GM18867 (cell line): ENCODE measurements at regions not wholly inside any gene's neighbourhood (a gene's known extent, or its start where the extent isn't known, plus 50 kb on each side); places are given as distances from the start of the nearest gene placed in this dataset.

ENCODE experiments used
- ATAC-seq: cut with Tn5 transposase; IDR thresholded peaks from one replicate; pipeline ENCODE4 v1.9.1; 2021; ENCODE audit warnings: mild to moderate bottlenecking, moderate library complexity; ENCODE audit not compliant: unreplicated experiment

DNA sequence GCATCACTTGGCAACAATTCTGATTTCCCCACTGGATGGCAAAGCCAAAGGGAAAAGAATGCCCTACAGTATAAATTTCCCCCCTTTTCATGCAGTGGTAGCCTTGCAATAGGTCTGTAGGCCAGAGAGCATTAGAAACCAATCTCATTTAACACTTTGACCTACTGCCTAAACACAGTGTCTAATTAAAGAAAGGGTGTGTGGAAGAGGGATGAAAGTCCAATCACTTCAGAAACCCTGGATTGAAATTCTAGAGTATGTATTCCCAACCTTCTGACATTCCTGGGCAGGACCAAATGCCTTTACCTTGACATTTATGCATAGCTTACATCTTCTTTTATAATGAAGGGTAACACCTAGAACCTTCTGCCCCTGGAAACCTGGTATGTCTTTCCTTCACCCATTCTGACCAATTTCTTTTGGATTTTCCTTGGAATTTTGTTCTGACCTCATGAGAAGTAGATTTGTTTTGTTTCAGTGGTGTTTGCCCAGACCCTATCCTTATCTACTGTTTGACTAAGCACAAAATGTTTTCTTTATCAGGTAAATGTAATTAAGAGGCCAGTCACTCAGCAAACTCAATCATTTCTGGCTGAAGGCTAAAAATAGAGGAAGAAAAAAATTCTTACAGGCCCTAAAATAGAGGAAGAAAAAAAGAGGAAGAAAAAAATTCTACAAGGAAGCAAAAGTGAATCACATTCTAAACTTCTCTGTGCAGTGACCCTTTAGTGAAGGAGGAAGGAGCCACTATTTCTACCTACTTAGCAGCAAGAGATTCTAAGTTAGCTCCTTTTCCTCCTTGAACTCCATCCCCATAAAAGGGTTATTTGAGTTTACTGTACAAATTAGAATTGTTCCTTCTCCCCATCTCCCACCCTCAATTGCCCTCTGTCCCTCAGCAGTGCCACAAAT lies 129.5 kb upstream of the DSCAM start:
- ATAC-seq, result no peak

DNA sequence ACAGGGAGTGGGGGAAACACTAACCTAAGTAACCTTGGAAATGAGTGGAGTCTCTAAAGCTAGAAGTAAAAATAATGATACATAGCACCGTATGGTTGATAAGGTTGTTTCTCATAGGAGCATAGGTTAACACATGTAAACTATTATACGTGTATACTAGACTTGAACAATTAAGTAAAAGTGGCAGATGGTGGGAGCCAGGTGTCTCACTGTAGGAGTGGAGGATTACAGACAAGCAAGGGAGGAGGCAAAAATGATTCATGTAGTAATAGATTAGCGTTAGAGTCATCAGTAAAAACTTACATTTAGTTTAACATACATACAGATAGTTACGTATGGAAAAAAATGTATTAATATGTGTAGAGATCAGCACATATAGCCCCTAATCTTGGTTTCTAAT lies 138.4 kb upstream of the DSCAM start:
- ATAC-seq, result no peak

DNA sequence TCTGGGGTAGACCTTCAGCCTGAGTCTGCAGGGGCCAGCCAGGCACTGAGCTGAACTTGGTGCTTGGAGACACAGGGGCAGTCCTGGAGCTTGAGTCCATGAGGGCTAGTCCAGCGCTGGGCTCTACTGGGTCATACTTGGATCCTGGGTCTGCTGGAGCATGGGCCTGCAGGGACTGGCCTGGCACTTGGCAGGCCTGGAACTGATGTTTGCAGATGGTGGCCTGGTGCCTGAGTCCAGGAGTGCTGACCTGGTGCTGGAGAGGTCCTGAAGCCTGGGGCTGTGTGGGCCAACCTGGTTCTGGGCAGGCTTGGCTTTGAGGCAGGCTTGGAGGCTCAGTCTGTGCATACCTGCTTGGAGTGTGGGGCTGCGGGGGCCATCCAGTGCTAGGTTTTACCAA lies 143.4 kb upstream of the DSCAM start:
- ATAC-seq, result no peak

DNA sequence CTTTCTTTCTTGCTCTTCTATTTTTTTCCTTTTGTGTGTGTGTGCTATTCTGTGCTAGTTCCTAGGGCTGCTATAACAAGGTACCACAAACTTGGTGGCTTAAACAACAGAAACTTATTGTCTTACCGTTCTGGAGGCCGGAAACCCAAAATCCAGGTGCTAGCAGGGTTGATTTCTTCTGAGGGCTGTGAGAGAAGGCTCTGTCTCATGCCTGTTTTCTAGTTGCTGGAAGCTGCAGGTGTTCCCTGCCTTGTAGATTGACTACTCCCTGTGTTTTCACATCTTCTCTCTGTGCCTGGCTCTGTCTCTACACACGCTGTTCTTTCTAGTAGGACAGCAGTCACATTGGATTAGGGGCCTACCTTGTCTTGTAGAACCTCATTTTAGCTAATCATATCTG lies 150.9 kb upstream of the DSCAM start:
- ATAC-seq, result no peak

DNA sequence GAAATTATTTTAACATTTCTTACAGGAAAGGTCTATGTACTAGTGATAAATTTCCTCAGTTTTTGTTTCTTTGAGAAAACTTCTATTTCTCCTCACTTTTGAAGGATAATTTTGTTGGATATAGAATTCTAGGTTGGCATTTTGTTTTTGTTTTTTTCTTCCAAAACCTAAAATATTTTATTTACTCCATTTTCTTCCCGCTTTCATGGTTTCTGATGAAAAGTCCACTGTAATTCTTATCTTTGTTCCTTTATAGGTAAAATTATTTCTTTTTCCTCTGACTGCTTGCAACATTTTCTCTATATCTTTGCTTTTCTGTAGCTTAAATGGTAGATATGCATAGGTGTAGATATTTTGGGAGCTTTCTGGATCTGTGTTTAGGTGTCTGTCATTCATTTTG lies 153.9 kb upstream of the DSCAM start:
- no peak for ATAC-seq

DNA sequence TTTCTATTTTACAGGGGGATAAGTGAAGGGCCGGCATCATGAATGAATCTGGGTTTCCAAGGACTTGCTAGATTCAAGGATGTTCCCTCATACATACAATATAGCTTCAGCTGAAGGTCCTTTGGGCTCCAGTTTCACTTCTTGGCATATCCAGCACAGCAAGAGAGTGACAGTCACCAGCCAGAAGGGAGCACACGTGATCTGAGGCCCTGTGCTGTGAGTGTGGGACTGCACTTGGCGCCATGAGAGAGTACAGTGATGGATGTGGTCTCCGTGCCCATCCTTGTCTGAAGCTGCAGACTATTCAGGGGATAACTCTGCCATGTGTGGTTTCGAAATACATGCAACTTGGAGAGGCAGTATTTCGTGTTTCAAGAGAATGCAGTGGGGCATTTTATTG lies 159.7 kb upstream of the DSCAM start:
- ATAC-seq, result no peak

GRCh38 chr21:41008351-41008750 lies 159.6 kb upstream of the BACE2 start:
- no peak for ATAC-seq

DNA sequence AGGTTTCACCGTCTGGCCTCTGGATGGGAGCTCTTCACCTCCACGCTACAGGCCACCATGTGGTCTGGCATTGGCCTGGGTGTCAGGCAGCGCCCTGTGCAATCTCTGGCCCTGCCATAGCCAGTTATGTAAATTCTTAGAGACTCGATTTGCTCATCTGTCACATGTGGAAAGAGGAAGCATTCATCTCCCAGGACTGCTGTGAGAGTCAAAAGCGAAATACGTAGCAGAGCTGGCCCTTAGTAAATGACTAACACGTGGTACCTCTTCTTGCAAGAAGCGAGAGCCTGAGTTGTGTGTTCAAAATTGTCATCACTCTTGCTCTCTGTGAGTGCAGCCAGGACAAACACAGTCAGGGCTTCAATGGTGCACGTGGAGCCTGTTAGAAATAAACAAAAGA lies 159.0 kb upstream of the BACE2 start:
- no peak for ATAC-seq

DNA sequence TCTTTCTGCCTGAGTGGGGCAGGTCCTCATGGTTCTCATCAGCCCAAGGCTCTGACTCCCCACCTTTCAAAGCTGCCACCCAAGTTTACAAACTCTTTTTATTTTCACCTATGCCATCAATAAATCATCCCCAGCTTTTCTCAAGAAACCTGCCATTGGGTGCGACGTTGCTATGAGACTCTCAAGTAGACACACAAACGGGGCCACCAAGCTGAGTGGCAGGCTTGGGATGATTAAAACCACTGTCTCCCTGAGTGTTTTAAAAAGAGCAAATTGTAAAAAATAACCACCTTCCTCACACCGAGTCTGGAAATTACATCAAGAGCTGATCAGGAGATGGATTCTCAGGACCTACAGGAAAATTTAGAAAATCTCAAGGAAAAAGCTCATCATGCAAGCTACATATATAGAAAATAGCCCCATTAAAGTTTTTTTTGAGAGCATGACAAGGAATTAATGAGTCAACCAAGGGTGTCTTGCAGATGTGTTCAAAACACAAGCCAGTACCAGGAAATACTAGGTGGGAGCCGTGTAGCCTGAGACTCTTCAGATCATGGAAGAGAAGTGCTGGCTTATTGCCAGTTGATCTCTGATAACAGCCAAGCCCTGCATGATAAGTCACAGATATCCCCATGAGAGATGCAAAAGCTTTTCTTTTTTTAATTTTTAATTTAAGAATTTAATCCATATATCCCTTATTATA lies 158.4 kb upstream of the BACE2 start:
- no peak for ATAC-seq

- ATAC-seq, result no peak
Observed at GRCh38 chr21:41010101-41010435, 157.9 kb upstream of the BACE2 start.

DNA sequence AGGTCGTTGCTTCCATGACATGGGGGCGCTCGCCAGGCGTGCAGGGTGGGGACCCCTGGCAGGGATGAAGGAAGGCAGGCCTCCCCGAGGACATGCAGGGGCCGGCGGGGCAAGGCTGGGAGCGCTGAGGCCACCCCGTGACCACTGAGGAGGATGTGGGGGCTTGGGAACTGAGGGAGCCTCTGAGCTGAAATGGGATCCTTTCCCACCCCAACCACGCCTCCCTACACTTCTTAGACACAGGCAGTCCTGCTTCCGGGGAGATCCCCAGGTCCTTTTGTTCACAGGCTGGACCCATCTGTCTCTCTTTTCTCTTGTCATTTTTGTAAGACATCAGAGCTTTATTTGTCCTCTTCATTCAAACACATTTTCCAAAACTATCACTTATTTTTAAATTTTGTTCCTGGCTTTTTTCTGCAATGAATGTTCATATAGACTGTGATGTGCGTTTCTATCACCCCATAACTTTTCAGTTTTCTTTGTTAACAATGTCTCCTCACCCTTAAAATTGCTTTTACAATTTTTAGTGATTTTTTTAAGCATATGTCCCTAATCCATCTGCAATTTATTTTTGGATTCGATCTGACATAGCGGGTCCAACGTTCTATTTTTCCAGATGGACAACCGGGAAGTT lies 156.7 kb upstream of the BACE2 start:
- ATAC-seq, result no peak

GRCh38 chr21:41011951-41012366 lies 156.0 kb upstream of the BACE2 start:
- ATAC-seq, result no peak

DNA sequence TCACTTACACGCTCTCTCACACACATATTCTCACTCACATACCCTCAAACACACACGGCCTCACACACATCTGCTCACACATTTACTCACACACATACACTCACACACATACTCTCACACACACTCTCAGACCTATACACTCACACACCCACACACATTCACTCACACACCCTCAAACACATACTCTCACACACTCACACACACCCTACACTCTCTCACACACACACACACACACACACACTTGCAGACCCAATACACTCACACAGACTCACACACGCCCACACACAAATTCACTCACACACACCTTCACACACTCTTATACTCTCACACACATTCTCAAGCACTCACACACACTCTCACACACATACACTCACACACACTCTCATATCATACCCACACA lies 155.5 kb upstream of the BACE2 start:
- no peak for ATAC-seq

- ATAC-seq, result no peak
Observed at GRCh38 chr21:41016472-41016871, 151.5 kb upstream of the BACE2 start.

GRCh38 chr21:41018431-41018830 lies 149.5 kb upstream of the BACE2 start:
- ATAC-seq, result no peak

GRCh38 chr21:41023936-41024335 lies 144.0 kb upstream of the BACE2 start:
- no peak for ATAC-seq

GRCh38 chr21:41024341-41024740 lies 143.6 kb upstream of the BACE2 start:
- no peak for ATAC-seq

DNA sequence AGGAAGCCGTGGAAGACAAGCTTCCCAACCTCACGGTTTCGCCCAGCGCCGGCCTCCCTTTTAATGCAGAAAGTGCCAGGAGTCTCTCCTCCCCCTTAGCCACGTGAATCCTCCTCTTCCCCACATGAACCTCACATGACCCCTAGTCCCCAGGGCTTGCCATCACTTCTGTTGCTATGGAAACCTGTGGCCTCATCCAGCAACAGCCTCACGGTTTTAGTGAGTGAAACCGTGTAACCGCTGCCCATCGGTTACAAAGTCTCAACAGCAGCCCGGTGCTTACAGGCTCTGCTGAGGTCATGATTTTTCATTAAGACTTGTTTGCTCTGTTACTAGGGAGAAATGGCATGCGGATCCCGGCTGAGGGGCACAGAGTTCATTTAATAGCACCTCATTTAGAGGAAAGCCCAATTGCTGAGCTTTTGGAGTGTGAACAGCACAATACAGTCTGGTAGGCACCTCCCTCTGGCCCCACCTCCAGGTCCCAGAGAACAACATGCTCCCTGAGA lies 143.2 kb upstream of the BACE2 start:
- ATAC-seq, result no peak

DNA sequence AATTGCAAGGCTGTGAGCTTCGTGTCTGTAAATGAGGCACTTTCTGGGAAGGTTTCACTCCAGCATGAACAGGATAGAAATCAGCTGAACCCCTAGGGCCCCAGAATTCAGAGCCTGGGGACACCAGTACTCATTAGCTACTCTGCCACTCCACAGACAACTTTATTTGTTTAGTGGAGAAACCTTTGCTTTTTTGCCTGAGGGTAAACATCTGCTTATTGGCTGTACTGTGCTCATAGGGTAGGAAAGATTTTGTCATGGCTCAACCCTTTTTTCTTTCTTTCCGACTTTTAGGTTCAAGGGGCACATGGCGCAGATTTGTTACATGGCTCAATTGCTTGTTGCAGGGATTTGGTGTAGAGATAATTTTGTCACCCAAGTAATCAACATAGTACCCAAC lies 138.4 kb upstream of the BACE2 start:
- ATAC-seq, result no peak

GRCh38 chr21:41031701-41032220 lies 136.2 kb upstream of the BACE2 start:
- no peak for ATAC-seq

GRCh38 chr21:41032541-41032940 lies 135.4 kb upstream of the BACE2 start:
- no peak for ATAC-seq

- no peak for ATAC-seq
Observed at GRCh38 chr21:41037212-41037611, 130.7 kb upstream of the BACE2 start.
